H1 (cell line): ENCODE measurements at regions not wholly inside any gene's neighbourhood (a gene's known extent, or its start where the extent isn't known, plus 50 kb on each side); places are given as distances from the start of the nearest gene placed in this dataset.

Experiments
- CTCF ChIA-PET: fragments of 300-600 bp; sonication (Branson Sonifier 250); formaldehyde crosslinking; loops from one replicate; lab custom pipeline; 2021; ENCODE audit not compliant: partially characterized antibody; lab: Charles Lee
- POLR2A ChIA-PET: fragments of 300-600 bp; sonication (Branson Sonifier 250); formaldehyde crosslinking; loops from one replicate; lab custom pipeline; 2021; ENCODE audit warnings: inconsistent platforms; ENCODE audit not compliant: partially characterized antibody; lab: Charles Lee
- DNase-seq, 2 experiments: peaks; one replicate each; pipeline versions ENCODE4 v3.0.0 to v3.0.0-alpha.2; 2010 to 2022; ENCODE audit warnings: low spot score in 2 of 2, low read depth in 1 of 2, mixed read lengths in 1 of 2
- FAIRE-seq: peaks from 2 replicates; lab custom pipeline; 2011; peaks lifted over from hg19 to GRCh38; lab: Jason Lieb, UNC
- H2AFZ ChIP-seq: 2 replicates; pipeline ENCODE4 v1.8.1; 2012; ENCODE audit warnings: low read length, inconsistent platforms
- H2AK5ac ChIP-seq: 2 replicates; pipeline ENCODE4 v1.6.1; 2013; ENCODE audit warnings: low read depth, low read length
- H2BK120ac ChIP-seq: replicated peaks from 2 replicates; pipeline ENCODE3; 2013; ENCODE audit warnings: low read depth, low read length, inconsistent platforms
- H2BK12ac ChIP-seq: 2 replicates; pipeline ENCODE4 v1.6.1; 2013; ENCODE audit warnings: low read depth, low read length
- H2BK15ac ChIP-seq: 2 replicates; pipeline ENCODE4 v1.6.1; 2013; ENCODE audit warnings: low read length
- H2BK20ac ChIP-seq: 2 replicates; pipeline ENCODE4 v1.6.1; 2013; ENCODE audit warnings: low read length
- H2BK5ac ChIP-seq: 2 replicates; pipeline ENCODE4 v1.6.1; 2013; ENCODE audit warnings: low read depth, low read length
- H3K14ac ChIP-seq: 2 replicates; pipeline ENCODE4 v1.6.1; 2013; ENCODE audit warnings: inconsistent platforms; ENCODE audit not compliant: insufficient read length
- H3K18ac ChIP-seq: 2 replicates; pipeline ENCODE4 v1.6.1; 2013; ENCODE audit warnings: low read length; ENCODE audit errors: extremely low read depth
- H3K23ac ChIP-seq: 2 replicates; pipeline ENCODE4 v1.6.1; 2013; ENCODE audit warnings: inconsistent platforms; ENCODE audit not compliant: insufficient read length
- H3K23me2 ChIP-seq: 2 replicates; pipeline ENCODE4 v1.6.1; 2013; ENCODE audit warnings: low read depth, low read length
- H3K27ac ChIP-seq: 2 replicates; pipeline ENCODE4 v1.6.1; 2011; ENCODE audit warnings: low read depth, low read length, inconsistent platforms
- H3K27me3 ChIP-seq, 4 experiments: replicated peaks in 1 of 4; 1 replicate in 1 of 4; 2 replicates in 3 of 4; pipeline versions ENCODE4 v1.6.1 to v1.8.1; 2011 to 2013; ENCODE audit warnings: low read length in 3 of 4, mild to moderate bottlenecking in 3 of 4, inconsistent platforms in 2 of 4, mixed read lengths in 2 of 4, moderate library complexity in 1 of 4; ENCODE audit not compliant: control insufficient read depth in 3 of 4, insufficient read depth in 3 of 4; ENCODE audit errors: extremely low read depth in 1 of 4
- H3K36me3 ChIP-seq, 4 experiments: 2 replicates each; pipeline versions ENCODE4 v1.6.1 to v1.8.1; 2011 to 2013; ENCODE audit warnings: mild to moderate bottlenecking in 4 of 4, low read length in 3 of 4, moderate library complexity in 2 of 4, control low read depth in 1 of 4, inconsistent platforms in 1 of 4; ENCODE audit not compliant: insufficient read depth in 4 of 4, control insufficient read depth in 2 of 4
- H3K4ac ChIP-seq: replicated peaks from 2 replicates; pipeline ENCODE3; 2013; ENCODE audit warnings: low read length, low read depth, mixed read lengths, inconsistent platforms; ENCODE audit not compliant: insufficient read length
- H3K4me1 ChIP-seq, 4 experiments: replicated peaks in 1 of 4; 1 replicate in 1 of 4; 2 replicates in 3 of 4; pipeline versions ENCODE4 v1.6.1 to v1.8.1; 2011 to 2013; ENCODE audit warnings: low read length in 3 of 4, inconsistent platforms in 2 of 4, mixed read lengths in 1 of 4; ENCODE audit not compliant: insufficient read depth in 4 of 4, control insufficient read depth in 3 of 4
- H3K4me2 ChIP-seq, 2 experiments: 2 replicates each; pipeline versions ENCODE4 v1.6.1 to v1.8.1; 2011 to 2013; ENCODE audit warnings: low read depth in 2 of 2, low read length in 2 of 2, control low read depth in 1 of 2, inconsistent platforms in 1 of 2, mild to moderate bottlenecking in 1 of 2; ENCODE audit not compliant: insufficient read depth in 1 of 2
- H3K4me3 ChIP-seq, 4 experiments: fragments of 200-600, 300-600 bp in 1 of 4; sonication (generic), shearing (Covaris generic), sonication (Bioruptor Twin) in 1 of 4; 2 replicates each; pipeline versions ENCODE4 v1.5.1 to v1.8.1; 2011 to 2016; ENCODE audit warnings: low read length in 4 of 4, low read depth in 3 of 4, control low read depth in 2 of 4, inconsistent platforms in 2 of 4, mild to moderate bottlenecking in 2 of 4, mixed read lengths in 1 of 4, moderate library complexity in 1 of 4; ENCODE audit not compliant: insufficient read depth in 2 of 4; ENCODE audit errors: extremely low read depth in 1 of 4
- H3K56ac ChIP-seq: replicated peaks from 2 replicates; pipeline ENCODE3; 2013; ENCODE audit warnings: low read depth, mild to moderate bottlenecking, mixed read lengths, low read length, inconsistent platforms; ENCODE audit not compliant: insufficient read length
- H3K79me1 ChIP-seq: 2 replicates; pipeline ENCODE4 v1.6.1; 2013; ENCODE audit warnings: low read depth, low read length, control low read depth
- H3K79me2 ChIP-seq, 2 experiments: 2 replicates each; pipeline versions ENCODE4 v1.6.1 to v1.8.1; 2012 to 2013; ENCODE audit warnings: low read length in 2 of 2, mild to moderate bottlenecking in 2 of 2, inconsistent platforms in 1 of 2; ENCODE audit not compliant: insufficient read depth in 2 of 2, control insufficient read depth in 1 of 2
- H3K9ac ChIP-seq, 4 experiments: replicated peaks in 1 of 4; 1 replicate in 1 of 4; 2 replicates in 3 of 4; pipeline versions ENCODE4 v1.6.1 to v1.8.1; 2011 to 2013; ENCODE audit warnings: low read depth in 3 of 4, low read length in 3 of 4, control low read depth in 2 of 4, mild to moderate bottlenecking in 2 of 4, moderate library complexity in 2 of 4, inconsistent platforms in 1 of 4; ENCODE audit errors: extremely low read depth in 1 of 4
- H3K9me3 ChIP-seq, 2 experiments: 2 replicates each; pipeline versions ENCODE4 v1.6.1 to v1.8.1; 2012 to 2013; ENCODE audit warnings: mild to moderate bottlenecking in 2 of 2, moderate library complexity in 2 of 2, control low read depth in 1 of 2, inconsistent platforms in 1 of 2, low read depth in 1 of 2, low read length in 1 of 2, mixed read lengths in 1 of 2; ENCODE audit not compliant: insufficient read depth in 2 of 2
- H4K20me1 ChIP-seq, 2 experiments: replicated peaks in 1 of 2; 2 replicates each; pipeline versions ENCODE3 to v1.8.1; 2011 to 2013; ENCODE audit warnings: inconsistent platforms in 2 of 2, low read length in 2 of 2, mild to moderate bottlenecking in 1 of 2; ENCODE audit not compliant: insufficient read depth in 2 of 2, control insufficient read depth in 1 of 2
- H4K5ac ChIP-seq: 2 replicates; pipeline ENCODE4 v1.6.1; 2013; ENCODE audit warnings: low read length, low read depth, mixed read lengths, inconsistent platforms; ENCODE audit not compliant: insufficient read length
- H4K8ac ChIP-seq: 2 replicates; pipeline ENCODE4 v1.8.0; 2013; ENCODE audit warnings: mild to moderate bottlenecking, moderate library complexity, low read length, inconsistent platforms; ENCODE audit not compliant: insufficient read depth; ENCODE audit errors: extremely low read depth
- H4K91ac ChIP-seq: replicated peaks from 2 replicates; pipeline ENCODE3; 2013; ENCODE audit warnings: low read length, mixed read lengths, inconsistent platforms; ENCODE audit not compliant: insufficient read length
- ASH2L ChIP-seq: fragments of 200-600, 300-600 bp; sonication (generic); IDR thresholded peaks from one replicate; pipeline ENCODE4 v1.7.1; 2017; ENCODE audit warnings: low read length
- ATF2 ChIP-seq: IDR thresholded peaks from 2 replicates; pipeline ENCODE4 v1.6.1; 2012; ENCODE audit warnings: low read length, inconsistent platforms
- CBX5 ChIP-seq: fragments of 300-800, 300-1000 bp; sonication (generic); IDR thresholded peaks from 2 replicates; pipeline ENCODE4 v1.7.1; 2016; ENCODE audit warnings: antibody characterized with exemption, low read length, low read depth
- CBX8 ChIP-seq: fragments of 300-800, 300-1000 bp; sonication (generic); IDR thresholded peaks from 2 replicates; pipeline ENCODE4 v1.7.1; 2016; ENCODE audit warnings: low read depth, low read length, borderline replicate concordance
- CHD2 ChIP-seq: IDR thresholded peaks from 2 replicates; pipeline ENCODE4 v1.6.1; 2012; ENCODE audit warnings: low read length, improper control_type of control experiment
- EZH2 ChIP-seq: fragments of 200-600 bp; sonication (generic); IDR thresholded peaks from 2 replicates; pipeline ENCODE4 v1.7.1; 2012; ENCODE audit warnings: low read depth, mild to moderate bottlenecking, moderate library complexity, low read length, inconsistent platforms; ENCODE audit not compliant: severe bottlenecking
- FOSL1 ChIP-seq: IDR thresholded peaks from 2 replicates; pipeline ENCODE4 v1.6.1; 2011; ENCODE audit warnings: mild to moderate bottlenecking, low read depth, low read length, moderate library complexity; ENCODE audit not compliant: insufficient read depth
- NRF1 ChIP-seq: IDR thresholded peaks from 2 replicates; pipeline ENCODE4 v1.6.1; 2011; ENCODE audit warnings: mild to moderate bottlenecking, low read depth, low read length, improper control_type of control experiment
- SIN3A ChIP-seq, 2 experiments: IDR thresholded peaks in 1 of 2; conservative IDR thresholded peaks in 1 of 2; 2 replicates each; pipeline ENCODE4 v1.6.1; 2011 to 2012; ENCODE audit warnings: low read length in 2 of 2, improper control_type of control experiment in 1 of 2, low read depth in 1 of 2, mild to moderate bottlenecking in 1 of 2
- SUZ12 ChIP-seq: fragments of 200-600 bp; sonication (generic); IDR thresholded peaks from 2 replicates; pipeline ENCODE4 v1.6.1; 2012; ENCODE audit warnings: mild to moderate bottlenecking, inconsistent platforms, low read length, moderate library complexity, mixed read lengths
- TAF7 ChIP-seq: optimal IDR thresholded peaks from 2 replicates; pipeline ENCODE3; 2011; ENCODE audit warnings: low read depth, mild to moderate bottlenecking, inconsistent platforms, low read length, moderate library complexity, borderline replicate concordance
- TCF12 ChIP-seq: IDR thresholded peaks from 2 replicates; pipeline ENCODE4 v1.6.1; 2011; ENCODE audit warnings: low read depth, mild to moderate bottlenecking, low read length

- Histone ChIP-seq H3K9me3 (no peaks in the 10 kb centered on the region), H3K4ac (no peak overlapping the region), H3K23me2 (no peaks in the 10 kb centered on the region), H3K79me1 (no peaks in the 10 kb centered on the region), H2BK20ac (no peak overlapping the region), H3K4me2 (no peak overlapping the region), H2AFZ (no peak overlapping the region), H4K5ac (no peak overlapping the region), H3K4me1 (no peaks in the 10 kb centered on the region), H3K27ac (no peak overlapping the region), H2AK5ac (no peak overlapping the region), H2BK5ac (no peak overlapping the region), H3K56ac (no peak overlapping the region), H4K8ac (no peak overlapping the region), H3K79me2 (no peaks in the 10 kb centered on the region), H2BK120ac (no peak overlapping the region), H4K20me1 (no peaks in the 10 kb centered on the region), H3K18ac (no peak overlapping the region), H3K27me3 (no peaks in the 10 kb centered on the region), H3K4me3 (no peak overlapping the region), H3K23ac (no peak overlapping the region), H3K36me3 (no peaks in the 10 kb centered on the region), H2BK15ac (no peak overlapping the region), H3K14ac (no peak overlapping the region), H4K91ac (no peak overlapping the region), H2BK12ac (no peak overlapping the region), H3K9ac (no peak overlapping the region)
- CTCF ChIA-PET, result no interaction called here
- FAIRE-seq (no peak), DNase-seq (no peak)
- POLR2A ChIA-PET, result no interaction called here
- TF ChIP-seq NRF1, result no peak
- TF ChIP-seq ASH2L, result no peak
- TF ChIP-seq EZH2, result no peak
- no peak for TF ChIP-seq SUZ12
- no peak for TF ChIP-seq TAF7
- TF ChIP-seq CBX5, result no peak
- TF ChIP-seq SIN3A (conservative IDR thresholded peaks at IDR 0.05 in 1 of 2, IDR thresholded peaks at IDR 0.05 in 1 of 2; ENCODE audit: low read depth in 1 of 2, low read length in 2 of 2), result no peak
- TF ChIP-seq ATF2, result no peak
- TF ChIP-seq CBX8, result no peak
- TF ChIP-seq TCF12, result no peak
- no peak for TF ChIP-seq CHD2
- no peak for TF ChIP-seq FOSL1
Measured at GRCh38 chr13:64248371-64249065, 2832.9 kb upstream of the PCDH20 start.
